ENCODE measurements at regions not wholly inside any gene's neighbourhood (a gene's known extent, or its start where the extent isn't known, plus 50 kb on each side); places are given as distances from the start of the nearest gene placed in this dataset.

DNA sequence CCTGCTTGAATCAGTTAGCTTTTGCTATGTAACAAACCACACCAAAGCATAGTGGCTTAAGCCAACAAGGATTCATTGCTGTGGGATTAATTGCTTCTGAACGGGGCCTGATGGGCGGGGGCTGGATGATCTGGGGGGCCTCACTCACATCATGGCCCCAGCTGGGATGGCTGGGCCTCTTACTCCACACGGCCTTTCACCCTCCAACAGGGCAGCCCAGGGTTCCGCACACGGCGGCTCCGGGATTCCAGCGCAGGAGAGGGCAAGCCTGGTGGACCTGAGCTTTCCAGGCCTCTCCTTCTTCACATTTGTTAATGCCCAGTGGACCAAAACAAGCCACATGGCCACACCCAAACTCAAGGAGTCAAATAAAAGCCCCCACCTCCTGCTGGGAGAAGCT is 86.3 kb upstream of the PHLPP1 start:
- Histone ChIP-seq H3K27me3 (replicated peaks; ENCODE audit: insufficient read depth) (no peaks in the 10 kb centered on the region), H3K79me2 (ENCODE audit: insufficient read depth) (no peaks in the 10 kb centered on the region), H3K4me2 (ENCODE audit: unreplicated experiment) (no peak overlapping the region), H3F3A (ENCODE audit: insufficient read depth) (peaks cover 28% of the 10 kb centered on the region), H3K4me1 (ENCODE audit: insufficient read depth) (peaks cover 28% of the 10 kb centered on the region), H3K4me3 (no peak overlapping the region), H2AFZ (no peak overlapping the region), H3K27ac (no peak overlapping the region), H3K9ac (no peak overlapping the region), H3K36me3 (ENCODE audit: low read depth) (no peaks in the 10 kb centered on the region), H3K9me2 (ENCODE audit: insufficient read depth) (no peaks in the 10 kb centered on the region), H4K20me1 (ENCODE audit: insufficient read depth) (no peaks in the 10 kb centered on the region), H3K9me3 (ENCODE audit: low read depth) (no peaks in the 10 kb centered on the region)
- in situ Hi-C loops (cut with MboI), result no loop called here
- DNase-seq, result no peak
- TF ChIP-seq EZH2 (IDR thresholded peaks at IDR 0.05; ENCODE audit: insufficient read depth, poor library complexity, severe bottlenecking) (no peak), EZH2phosphoT487 (IDR thresholded peaks at IDR 0.05; ENCODE audit: insufficient read depth, low read depth) (no peak)
- WGBS, 2 experiments (ENCODE audit: low coverage in 1 of 2, low lambda C conversion rate in 2 of 2, missing lambda C conversion rate in 2 of 2), result 89 to 94% methylated on average over 7 to 8 of the region's 8 CpGs

DNA sequence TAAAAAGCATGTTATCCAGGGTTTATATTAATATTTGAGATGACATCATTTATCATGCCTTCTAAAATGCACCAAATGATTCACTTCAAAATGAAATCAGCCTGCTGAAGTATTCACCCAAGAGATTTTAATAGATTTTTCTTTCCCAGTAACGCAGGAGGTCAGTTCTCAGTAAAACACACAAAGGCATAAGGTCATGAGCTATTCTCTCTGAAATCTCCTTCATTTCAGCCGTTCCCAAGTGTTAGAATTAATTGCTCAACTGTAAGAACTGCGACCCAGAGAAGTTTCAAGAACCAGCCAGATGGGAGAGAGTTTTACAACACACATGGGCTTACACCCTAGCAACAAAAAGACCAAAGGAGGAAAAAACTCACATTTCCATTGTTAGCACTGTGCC is 84.2 kb upstream of the PHLPP1 start:
- 31 to 51% methylated on average over 3 of the region's 3 CpGs for WGBS, 2 experiments (ENCODE audit: low coverage in 1 of 2, low lambda C conversion rate in 2 of 2, missing lambda C conversion rate in 2 of 2)
- no peak for DNase-seq
- no peaks in the 10 kb centered on the region for H3K9me3 ChIP-seq (ENCODE audit: low read depth)

DNA sequence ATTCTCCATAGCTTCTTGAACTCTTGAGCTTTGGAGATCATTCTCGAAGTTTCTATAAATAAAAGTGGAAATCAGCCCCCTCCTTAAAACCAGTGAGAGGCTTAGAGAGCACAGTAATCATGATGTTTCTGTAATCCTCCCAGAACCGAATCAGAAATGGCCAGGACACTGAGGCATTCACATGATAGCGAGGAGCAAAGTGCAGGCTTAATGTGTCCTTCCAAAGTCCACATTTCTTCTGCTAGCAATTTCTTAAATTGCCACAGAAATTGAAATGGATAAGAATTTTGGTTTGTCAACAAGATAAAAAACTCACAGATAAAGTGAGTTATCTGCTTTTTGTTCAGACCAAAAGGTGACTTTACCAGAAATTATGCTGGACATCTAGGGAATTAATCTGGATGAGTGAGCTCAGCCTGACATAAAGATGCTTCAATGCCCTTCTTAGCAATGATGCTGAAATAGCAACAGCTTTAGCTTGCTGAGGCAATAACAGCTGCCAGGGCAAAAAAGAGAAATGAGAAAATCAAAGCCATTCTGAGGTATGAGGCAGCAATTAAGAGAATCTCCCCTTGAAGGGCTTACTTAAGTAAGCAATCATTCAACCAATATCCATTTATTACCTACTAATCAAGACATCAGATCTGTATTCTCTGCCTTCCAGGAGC is 82.4 kb upstream of the PHLPP1 start:
- H3K4me1 ChIP-seq (ENCODE audit: insufficient read depth), result peaks cover 31% of the 10 kb centered on the region
- no peaks in the 10 kb centered on the region for H3K27me3 ChIP-seq (replicated peaks; ENCODE audit: insufficient read depth)
- H3K9ac ChIP-seq, result no peak overlapping the region
- no peaks in the 10 kb centered on the region for H4K20me1 ChIP-seq (ENCODE audit: insufficient read depth)
- TF ChIP-seq EZH2 (IDR thresholded peaks at IDR 0.05; ENCODE audit: insufficient read depth, poor library complexity, severe bottlenecking) (no peak), EZH2phosphoT487 (IDR thresholded peaks at IDR 0.05; ENCODE audit: insufficient read depth, low read depth) (no peak)
- no peak overlapping the region for H2AFZ ChIP-seq
- no peaks in the 10 kb centered on the region for H3K36me3 ChIP-seq (ENCODE audit: low read depth)
- no peaks in the 10 kb centered on the region for H3K9me2 ChIP-seq (ENCODE audit: insufficient read depth)
- in situ Hi-C loops (cut with MboI), result no loop called here
- peak overlapping the region; percentile 14 for H3K4me2 ChIP-seq (ENCODE audit: unreplicated experiment)
- peaks cover 23% of the 10 kb centered on the region for H3F3A ChIP-seq (ENCODE audit: insufficient read depth)
- 77 to 78% methylated on average over 3 of the region's 3 CpGs for WGBS, 2 experiments (ENCODE audit: low coverage in 1 of 2, low lambda C conversion rate in 2 of 2, missing lambda C conversion rate in 2 of 2)
- no peaks in the 10 kb centered on the region for H3K9me3 ChIP-seq (ENCODE audit: low read depth)
- peak; percentile 46 for DNase-seq
- H3K4me3 ChIP-seq, result no peak overlapping the region
- H3K27ac ChIP-seq, result no peak overlapping the region
- H3K79me2 ChIP-seq (ENCODE audit: insufficient read depth), result no peaks in the 10 kb centered on the region

More for the DNA sequence above, 84.2 kb upstream of the PHLPP1 start:
- Histone ChIP-seq H3K9ac (no peak overlapping the region), H3K79me2 (ENCODE audit: insufficient read depth) (no peaks in the 10 kb centered on the region), H3K9me2 (ENCODE audit: insufficient read depth) (no peaks in the 10 kb centered on the region), H3K4me1 (ENCODE audit: insufficient read depth) (peaks cover 25% of the 10 kb centered on the region), H3F3A (ENCODE audit: insufficient read depth) (peaks cover 23% of the 10 kb centered on the region), H3K27me3 (replicated peaks; ENCODE audit: insufficient read depth) (no peaks in the 10 kb centered on the region), H3K27ac (no peak overlapping the region), H4K20me1 (ENCODE audit: insufficient read depth) (no peaks in the 10 kb centered on the region), H3K4me3 (no peak overlapping the region), H2AFZ (0 out of 2 replicates have a peak overlapping the region, but pooled peaks have one; percentile 17), H3K4me2 (ENCODE audit: unreplicated experiment) (no peak overlapping the region), H3K36me3 (ENCODE audit: low read depth) (no peaks in the 10 kb centered on the region)
- in situ Hi-C loops (cut with MboI), result no loop called here
- no peak for TF ChIP-seq EZH2phosphoT487 (IDR thresholded peaks at IDR 0.05; ENCODE audit: insufficient read depth, low read depth)
- TF ChIP-seq EZH2 (IDR thresholded peaks at IDR 0.05; ENCODE audit: insufficient read depth, poor library complexity, severe bottlenecking), result no peak

DNA sequence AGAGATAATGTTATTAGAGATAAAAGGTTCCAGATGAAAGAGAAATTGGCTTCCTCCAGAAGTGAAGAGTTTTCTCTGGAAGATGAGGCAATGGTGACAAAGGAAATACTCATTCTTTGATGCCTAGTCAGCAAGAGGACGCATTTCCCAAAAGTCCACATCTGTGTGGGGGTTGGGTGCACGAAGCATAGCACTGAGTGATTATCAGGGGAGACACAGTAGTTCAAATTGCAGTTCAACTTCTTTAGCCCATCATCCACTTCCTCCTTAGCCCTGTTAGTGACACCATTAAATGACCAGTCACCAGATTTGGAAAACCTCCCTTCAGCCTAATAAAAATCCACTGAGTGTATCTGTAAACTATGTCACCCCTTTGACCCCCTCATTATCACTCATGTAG is 80.9 kb upstream of the PHLPP1 start:
- TF ChIP-seq EZH2phosphoT487 (IDR thresholded peaks at IDR 0.05; ENCODE audit: insufficient read depth, low read depth) (no peak), EZH2 (IDR thresholded peaks at IDR 0.05; ENCODE audit: insufficient read depth, poor library complexity, severe bottlenecking) (no peak)
- in situ Hi-C loops (cut with MboI), result no loop called here

More for the DNA sequence above, 80.9 kb upstream of the PHLPP1 start:
- DNase-seq, result peak; percentile 81
- H3K9ac ChIP-seq, result no peak overlapping the region
- no peaks in the 10 kb centered on the region for H3K79me2 ChIP-seq (ENCODE audit: insufficient read depth)
- H3K4me1 ChIP-seq (ENCODE audit: insufficient read depth), result peaks cover 37% of the 10 kb centered on the region
- peaks cover 23% of the 10 kb centered on the region for H3F3A ChIP-seq (ENCODE audit: insufficient read depth)
- H3K36me3 ChIP-seq (ENCODE audit: low read depth), result no peaks in the 10 kb centered on the region
- 0 out of 2 replicates have a peak overlapping the region, but pooled peaks have one; percentile 35 for H3K4me3 ChIP-seq
- H3K27me3 ChIP-seq (replicated peaks; ENCODE audit: insufficient read depth), result no peaks in the 10 kb centered on the region
- no peaks in the 10 kb centered on the region for H3K9me3 ChIP-seq (ENCODE audit: low read depth)
- 2% methylated on average over 2 of the region's 2 CpGs for WGBS, 2 experiments (ENCODE audit: low coverage in 1 of 2, low lambda C conversion rate in 2 of 2, missing lambda C conversion rate in 2 of 2)
- H4K20me1 ChIP-seq (ENCODE audit: insufficient read depth), result no peaks in the 10 kb centered on the region
- H2AFZ ChIP-seq, result no peak overlapping the region
- H3K27ac ChIP-seq, result peak overlapping the region; percentile 29
- no peaks in the 10 kb centered on the region for H3K9me2 ChIP-seq (ENCODE audit: insufficient read depth)
- H3K4me2 ChIP-seq (ENCODE audit: unreplicated experiment), result peak overlapping the region; percentile 65

Measured in GM23248 (cell line).